Transverse colon (tissue), 4 donors: ENCODE measurements at regions not wholly inside any gene's neighbourhood (a gene's known extent, or its start where the extent isn't known, plus 50 kb on each side); places are given as distances from the start of the nearest gene placed in this dataset.

Source experiments
- EP300 ChIP-seq: sonication (generic); formaldehyde crosslinking; IDR thresholded peaks from one replicate; pipeline ENCODE4 v1.6.1; 2017; ENCODE audit warnings: antibody characterized with exemption, low read depth
- POLR2A ChIP-seq: fragments of 450-650 bp; IDR thresholded peaks from one replicate; pipeline ENCODE4 v1.6.1; 2016; ENCODE audit warnings: antibody characterized with exemption, mild to moderate bottlenecking, moderate library complexity
- POLR2AphosphoS5 ChIP-seq, 3 donors: sonication (generic); formaldehyde crosslinking; IDR thresholded peaks; one replicate each; pipeline ENCODE4 v1.6.1; 2016; ENCODE audit warnings: antibody characterized with exemption in 3 of 3
- TF ChIP-seq, protein P1 (sequence below), 5 experiments: fragments of 200-600 bp in 3 of 5; fragments of 450-650 bp in 2 of 5; sonication (generic) in 3 of 5; IDR thresholded peaks; 1 replicate in 2 of 5; 2 replicates in 3 of 5; pipeline ENCODE4 v1.5.1; 2016 to 2017; ENCODE audit warnings: antibody characterized with exemption in 5 of 5, inconsistent platforms in 3 of 5, mild to moderate bottlenecking in 2 of 5, moderate library complexity in 1 of 5

GRCh38 chr13:34720618-34721017 lies 221.5 kb upstream of the NBEA start:
- TF ChIP-seq, protein P1, sequence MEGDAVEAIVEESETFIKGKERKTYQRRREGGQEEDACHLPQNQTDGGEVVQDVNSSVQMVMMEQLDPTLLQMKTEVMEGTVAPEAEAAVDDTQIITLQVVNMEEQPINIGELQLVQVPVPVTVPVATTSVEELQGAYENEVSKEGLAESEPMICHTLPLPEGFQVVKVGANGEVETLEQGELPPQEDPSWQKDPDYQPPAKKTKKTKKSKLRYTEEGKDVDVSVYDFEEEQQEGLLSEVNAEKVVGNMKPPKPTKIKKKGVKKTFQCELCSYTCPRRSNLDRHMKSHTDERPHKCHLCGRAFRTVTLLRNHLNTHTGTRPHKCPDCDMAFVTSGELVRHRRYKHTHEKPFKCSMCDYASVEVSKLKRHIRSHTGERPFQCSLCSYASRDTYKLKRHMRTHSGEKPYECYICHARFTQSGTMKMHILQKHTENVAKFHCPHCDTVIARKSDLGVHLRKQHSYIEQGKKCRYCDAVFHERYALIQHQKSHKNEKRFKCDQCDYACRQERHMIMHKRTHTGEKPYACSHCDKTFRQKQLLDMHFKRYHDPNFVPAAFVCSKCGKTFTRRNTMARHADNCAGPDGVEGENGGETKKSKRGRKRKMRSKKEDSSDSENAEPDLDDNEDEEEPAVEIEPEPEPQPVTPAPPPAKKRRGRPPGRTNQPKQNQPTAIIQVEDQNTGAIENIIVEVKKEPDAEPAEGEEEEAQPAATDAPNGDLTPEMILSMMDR (IDR thresholded peaks at IDR 0.05), result no peak
- TF ChIP-seq POLR2A (no peak), EP300 (no peak), POLR2AphosphoS5 (IDR thresholded peaks at IDR 0.05) (no peak)
